PC-3 (cell line): ENCODE measurements at regions not wholly inside any gene's neighbourhood (a gene's known extent, or its start where the extent isn't known, plus 50 kb on each side); places are given as distances from the start of the nearest gene placed in this dataset.

Source experiments
- EZH2 ChIP-seq: fragments of 300-600 bp; sonication (generic); IDR thresholded peaks from one replicate; pipeline ENCODE4 v1.6.1; 2017; ENCODE audit warnings: antibody characterized with exemption, mild to moderate bottlenecking, low read length; ENCODE audit not compliant: unreplicated experiment
- EZH2phosphoT487 ChIP-seq: fragments of 300-600 bp; sonication (generic); IDR thresholded peaks from 2 replicates; pipeline ENCODE4 v1.6.1; 2018; ENCODE audit warnings: mild to moderate bottlenecking, antibody characterized with exemption, low read length, borderline replicate concordance
- TF ChIP-seq, protein P1 (sequence below): fragments of 300-600 bp; sonication (generic); conservative IDR thresholded peaks from 2 replicates; pipeline ENCODE4 v1.5.1; 2017; ENCODE audit warnings: antibody characterized with exemption, low read depth, mild to moderate bottlenecking, low read length

DNA sequence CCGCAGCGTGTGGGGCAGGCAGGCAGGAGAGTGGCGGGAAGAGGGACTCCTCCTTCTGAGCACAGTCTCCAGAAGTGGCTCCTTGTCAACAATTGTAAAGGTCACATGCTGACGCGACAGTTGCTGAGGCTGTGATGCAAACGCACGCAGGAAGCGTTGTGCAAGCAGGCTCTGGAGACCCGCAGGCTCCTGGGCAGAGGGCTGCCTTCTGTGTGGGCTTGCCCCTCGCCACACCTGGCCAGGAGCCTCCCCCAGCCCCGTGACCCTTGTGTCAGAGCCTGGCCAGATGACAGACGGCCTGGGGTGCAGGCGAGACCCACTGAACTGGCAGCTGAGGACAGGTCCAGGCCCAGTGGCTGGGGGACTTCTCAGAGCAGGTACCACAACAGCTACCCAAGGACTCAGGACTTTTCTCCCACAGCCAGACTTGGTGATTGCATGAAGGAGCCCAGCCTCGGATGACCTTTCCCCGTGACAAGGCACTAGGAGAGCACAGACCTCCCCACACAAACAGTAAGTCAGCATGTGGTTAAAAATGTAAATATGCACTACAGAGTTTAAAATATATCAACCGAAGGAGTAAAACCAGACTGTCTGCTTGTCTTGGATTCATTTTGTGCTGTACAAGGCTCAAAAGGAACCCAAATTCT, 222.1 kb upstream of the RREB1 start:
- TF ChIP-seq, protein P1, sequence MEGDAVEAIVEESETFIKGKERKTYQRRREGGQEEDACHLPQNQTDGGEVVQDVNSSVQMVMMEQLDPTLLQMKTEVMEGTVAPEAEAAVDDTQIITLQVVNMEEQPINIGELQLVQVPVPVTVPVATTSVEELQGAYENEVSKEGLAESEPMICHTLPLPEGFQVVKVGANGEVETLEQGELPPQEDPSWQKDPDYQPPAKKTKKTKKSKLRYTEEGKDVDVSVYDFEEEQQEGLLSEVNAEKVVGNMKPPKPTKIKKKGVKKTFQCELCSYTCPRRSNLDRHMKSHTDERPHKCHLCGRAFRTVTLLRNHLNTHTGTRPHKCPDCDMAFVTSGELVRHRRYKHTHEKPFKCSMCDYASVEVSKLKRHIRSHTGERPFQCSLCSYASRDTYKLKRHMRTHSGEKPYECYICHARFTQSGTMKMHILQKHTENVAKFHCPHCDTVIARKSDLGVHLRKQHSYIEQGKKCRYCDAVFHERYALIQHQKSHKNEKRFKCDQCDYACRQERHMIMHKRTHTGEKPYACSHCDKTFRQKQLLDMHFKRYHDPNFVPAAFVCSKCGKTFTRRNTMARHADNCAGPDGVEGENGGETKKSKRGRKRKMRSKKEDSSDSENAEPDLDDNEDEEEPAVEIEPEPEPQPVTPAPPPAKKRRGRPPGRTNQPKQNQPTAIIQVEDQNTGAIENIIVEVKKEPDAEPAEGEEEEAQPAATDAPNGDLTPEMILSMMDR = no peak
- TF ChIP-seq EZH2 (no peak), EZH2phosphoT487 (no peak)
